ENCODE measurements at regions not wholly inside any gene's neighbourhood (a gene's known extent, or its start where the extent isn't known, plus 50 kb on each side); places are given as distances from the start of the nearest gene placed in this dataset.

DNA sequence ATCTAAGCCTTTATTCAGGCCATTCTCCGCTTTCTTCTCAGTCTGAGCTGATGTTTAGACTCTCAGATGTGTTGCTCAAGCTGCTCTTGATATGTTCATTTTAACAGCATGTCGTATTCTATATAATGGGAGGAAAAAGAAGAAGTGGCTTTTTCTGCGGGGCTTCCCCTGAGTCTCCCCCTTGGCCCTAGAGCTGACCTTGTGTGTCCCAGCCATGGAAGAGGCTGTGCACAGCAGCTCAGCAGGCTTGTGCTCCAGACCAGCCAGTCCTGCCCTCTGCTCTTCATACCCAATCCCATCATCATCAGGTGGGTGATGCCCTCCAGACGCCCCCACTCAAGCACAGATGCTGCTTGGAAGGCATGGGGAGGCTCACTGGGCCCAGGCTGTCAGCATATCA lies 155.1 kb upstream of the CELF4 start:
- DNase-seq (ENCODE audit: low read depth, low spot score), result no peak

DNA sequence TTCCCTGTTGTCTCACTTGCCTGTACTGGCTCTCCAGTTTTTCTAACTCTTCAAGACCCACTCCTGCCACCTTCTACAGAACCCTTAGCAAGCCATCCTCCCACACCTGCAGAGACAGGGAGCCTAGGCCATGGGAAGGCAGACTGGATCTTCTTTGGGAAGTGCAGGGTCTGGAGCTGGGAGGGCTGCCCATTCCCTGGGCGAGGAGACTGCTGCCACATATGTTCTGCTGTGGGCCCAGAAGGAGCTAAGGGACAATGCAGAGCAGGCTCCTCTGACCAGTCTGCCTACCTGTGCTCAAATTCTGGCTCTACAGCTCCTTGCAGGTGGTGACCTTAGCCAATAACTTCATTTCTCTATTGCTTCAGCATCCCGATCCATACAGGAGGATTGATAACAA lies 152.1 kb upstream of the CELF4 start:
- no peak for DNase-seq (ENCODE audit: low read depth, low spot score)

DNA sequence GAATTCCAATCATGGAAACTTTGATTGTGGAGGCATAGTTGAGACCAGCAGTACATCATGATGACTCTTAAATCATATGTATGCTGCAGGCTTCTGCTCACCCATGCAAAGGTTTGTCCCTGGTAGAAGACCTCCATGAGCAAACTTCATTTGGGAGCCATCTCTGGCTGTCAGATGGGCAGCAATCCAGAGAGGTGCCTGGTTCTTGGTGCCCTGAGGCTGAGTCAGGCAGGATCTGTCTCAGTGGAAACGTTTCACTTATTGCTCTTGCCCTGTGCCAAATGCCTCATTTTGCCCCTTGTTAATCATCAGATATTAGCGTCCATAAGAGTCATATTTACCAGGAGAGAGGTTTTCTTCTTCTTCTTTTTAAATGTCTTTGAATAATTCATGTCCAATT lies 151.5 kb upstream of the CELF4 start:
- no peak for DNase-seq (ENCODE audit: low read depth, low spot score)

DNA sequence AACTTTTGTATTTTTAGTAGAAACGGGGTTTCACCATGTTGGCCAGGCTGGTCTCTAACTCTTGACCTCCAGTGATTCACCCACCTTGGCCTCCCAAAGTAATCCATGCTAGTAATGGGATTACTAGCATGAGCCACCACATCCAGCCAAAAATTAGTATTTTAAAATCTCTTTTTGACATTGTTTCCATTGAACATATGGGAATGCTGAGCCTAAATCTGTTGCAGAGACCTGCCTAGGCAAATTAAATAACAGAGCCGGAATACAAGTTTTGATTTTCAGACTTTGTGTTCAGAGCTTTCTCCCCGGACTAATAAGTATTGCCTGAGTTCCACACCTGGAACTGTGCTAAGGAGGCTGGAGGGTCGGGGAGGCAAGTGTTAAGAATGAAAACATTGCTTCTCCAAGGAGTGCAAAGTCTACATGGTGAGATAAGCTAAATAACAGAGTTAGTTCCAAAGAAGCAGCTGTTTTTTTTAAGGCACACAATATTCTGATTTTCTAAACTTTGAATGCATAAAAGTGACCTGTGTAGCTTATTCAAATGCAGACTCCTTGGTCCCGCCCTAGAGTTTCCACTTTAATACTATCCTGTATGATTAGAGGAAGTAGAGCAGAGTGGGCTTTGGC lies 150.6 kb upstream of the CELF4 start:
- no peak for DNase-seq (ENCODE audit: low read depth, low spot score)

DNA sequence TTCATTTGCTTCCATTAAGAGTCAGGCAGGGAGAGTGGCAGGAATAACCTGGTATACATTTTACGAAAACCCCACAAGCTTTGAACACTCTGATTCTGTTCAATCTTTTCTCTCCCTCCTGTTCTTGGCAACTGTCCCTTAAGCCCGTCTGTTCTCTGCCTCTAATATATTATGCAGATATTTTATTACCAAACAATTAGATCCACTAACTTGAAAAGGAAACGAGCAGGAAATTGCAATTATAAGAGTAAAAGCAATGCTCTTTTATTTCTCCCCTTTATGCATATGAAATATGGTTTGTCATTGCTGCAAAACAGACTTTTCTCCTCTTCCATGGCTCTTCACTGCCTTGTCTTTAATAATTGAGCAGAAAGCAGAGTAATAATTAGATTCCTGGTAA lies 149.1 kb upstream of the CELF4 start:
- DNase-seq (ENCODE audit: low read depth, low spot score), result no peak

DNA sequence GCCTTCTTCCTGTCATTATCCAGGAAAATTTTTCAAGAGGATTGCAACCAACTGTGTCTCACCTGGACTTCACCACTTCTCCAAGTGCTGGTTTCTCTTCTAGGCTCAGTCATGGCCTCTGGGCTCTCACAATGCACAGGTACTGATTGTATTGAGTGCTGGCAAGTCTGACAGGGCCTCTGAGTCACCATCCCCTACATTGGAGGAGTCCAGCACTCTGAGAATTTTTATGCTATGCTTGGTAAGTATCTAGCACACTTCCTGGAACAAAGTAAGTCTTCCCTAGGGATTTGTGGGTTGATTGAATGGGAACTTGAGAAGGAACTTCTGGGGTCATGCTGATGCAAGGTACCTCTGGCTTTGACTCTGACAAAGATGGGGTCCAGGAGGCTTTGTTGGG lies 147.2 kb upstream of the CELF4 start:
- DNase-seq (ENCODE audit: low read depth, low spot score), result no peak

DNA sequence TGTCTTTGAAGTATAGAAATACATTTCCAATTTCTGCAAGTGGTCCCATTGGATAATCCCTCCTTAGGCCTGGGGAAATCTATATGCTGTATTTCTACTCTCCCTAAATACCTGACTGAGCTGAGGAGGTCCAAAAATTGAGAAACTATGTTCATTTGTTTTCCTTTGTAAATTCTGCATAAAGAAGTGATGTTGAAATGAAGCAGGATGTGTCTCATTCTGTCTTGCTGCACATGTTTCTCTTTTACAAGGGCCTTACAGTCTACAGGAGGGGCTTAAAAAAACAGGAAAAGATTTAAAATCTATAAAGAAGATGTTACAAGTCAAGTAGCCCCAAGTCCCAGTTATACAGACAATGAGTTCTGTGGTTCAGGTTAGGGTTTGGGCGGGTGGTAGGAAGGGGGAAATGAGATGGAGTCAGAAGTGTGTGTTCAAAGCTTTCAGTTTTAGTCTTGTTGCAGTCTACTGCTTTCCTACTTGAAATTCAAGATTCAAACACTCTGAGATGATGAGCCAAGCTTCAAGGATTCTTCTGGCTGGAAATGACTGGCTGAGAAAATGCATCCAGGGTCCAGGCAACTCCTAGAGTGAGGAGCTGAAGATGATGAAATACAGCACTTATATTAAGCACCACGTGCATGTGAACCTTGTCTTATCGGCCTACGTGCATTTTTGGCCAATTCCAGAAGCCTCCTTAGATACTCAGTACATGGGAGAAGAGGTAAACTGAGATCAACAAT lies 146.3 kb upstream of the CELF4 start:
- no peak for DNase-seq (ENCODE audit: low read depth, low spot score)

DNA sequence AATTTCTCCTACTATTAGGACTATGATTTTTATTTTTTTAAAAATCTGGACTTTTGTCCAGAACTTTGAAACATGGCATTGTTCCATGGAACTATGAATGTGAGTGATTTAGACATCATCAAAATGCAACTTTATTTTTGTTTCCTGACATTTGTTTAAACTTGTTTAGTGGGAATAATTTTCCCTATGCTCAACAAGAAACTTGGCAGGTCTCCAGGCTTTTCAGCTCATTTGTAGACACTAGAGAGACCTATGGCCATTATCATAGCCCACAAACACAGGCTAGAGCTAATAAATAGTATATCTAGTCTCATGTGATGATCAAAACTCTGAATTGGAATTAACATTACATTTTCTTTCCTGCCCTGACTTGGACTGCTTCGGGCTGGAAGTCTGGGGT lies 145.1 kb upstream of the CELF4 start:
- no peak for DNase-seq (ENCODE audit: low read depth, low spot score)

DNA sequence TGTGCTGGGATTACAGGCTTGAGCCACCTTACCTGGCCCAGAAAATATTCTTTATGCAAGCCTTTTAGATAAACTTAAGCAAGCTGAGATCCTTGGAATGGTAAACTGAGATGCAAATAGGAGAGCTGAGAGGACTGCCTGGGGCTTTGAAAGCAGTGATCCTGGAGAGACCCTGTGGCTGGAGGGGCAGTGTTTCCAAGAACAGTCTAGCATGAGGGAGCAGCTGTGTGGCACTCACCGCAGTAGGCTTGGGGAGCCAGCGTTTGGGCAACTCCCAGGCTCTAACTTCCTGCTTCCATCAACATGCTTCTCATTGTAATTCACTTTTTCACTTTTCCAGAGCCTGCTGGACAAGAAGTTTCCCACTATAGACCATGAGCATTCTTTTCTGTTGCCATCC lies 144.1 kb upstream of the CELF4 start:
- no peak for DNase-seq (ENCODE audit: low read depth, low spot score)

DNA sequence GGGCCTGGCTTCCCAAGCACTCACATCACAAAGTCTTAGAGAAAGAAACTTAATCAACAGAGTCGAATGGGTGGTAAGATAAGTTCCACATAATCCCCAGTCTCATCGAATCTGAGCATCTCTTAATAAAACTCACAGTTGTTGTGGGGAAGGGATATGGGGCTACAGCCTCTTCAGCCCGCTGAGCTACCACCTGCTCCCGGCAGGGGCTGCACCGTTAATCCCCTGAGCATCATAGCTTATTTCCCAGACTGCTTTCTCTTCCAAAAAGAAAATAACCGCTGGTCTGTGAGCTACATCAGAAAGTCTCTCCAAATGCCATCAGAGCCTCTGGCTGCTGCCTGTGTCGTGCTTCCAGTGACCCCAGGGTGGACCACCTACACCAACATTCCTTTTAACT lies 139.4 kb upstream of the CELF4 start:
- DNase-seq (ENCODE audit: low read depth, low spot score), result no peak

DNA sequence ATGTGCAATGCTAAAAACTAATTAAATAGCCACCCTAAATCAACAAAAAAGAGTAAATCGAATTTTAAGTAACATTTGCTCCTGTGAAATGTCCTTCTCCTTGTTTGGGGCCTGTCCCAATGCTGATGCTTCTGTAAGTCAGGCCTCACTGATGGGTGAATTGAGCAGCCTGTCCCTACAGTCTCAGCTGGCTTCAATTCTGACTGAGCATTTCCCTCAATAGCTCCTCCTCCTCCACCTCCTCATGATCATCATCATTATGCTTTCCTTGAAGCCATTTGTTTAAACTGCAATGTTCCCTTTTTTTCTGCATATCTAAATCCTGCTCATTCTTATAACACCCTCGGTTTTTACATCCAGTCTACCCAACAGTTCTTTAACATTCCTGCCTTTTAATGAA lies 137.2 kb upstream of the CELF4 start:
- no peak for DNase-seq (ENCODE audit: low read depth, low spot score)

DNA sequence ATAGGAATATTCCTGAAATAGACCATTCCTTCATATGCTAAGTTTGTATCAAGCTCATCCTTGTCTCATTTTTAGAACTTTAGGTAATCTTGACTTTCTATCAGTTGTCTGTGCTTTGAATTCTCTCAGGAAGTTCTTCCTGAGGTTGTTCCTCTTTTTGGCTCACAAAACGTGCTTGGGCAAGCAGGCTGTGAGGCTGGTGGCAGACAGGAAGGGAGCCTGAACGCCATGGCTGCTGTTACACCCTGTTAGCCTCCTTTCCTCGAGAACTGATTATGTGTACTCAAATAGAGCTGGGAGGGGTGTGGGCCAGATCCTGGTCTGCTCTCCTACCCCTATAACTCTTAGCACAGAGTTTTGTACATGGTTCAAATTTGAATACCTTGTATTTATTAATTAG lies 136.4 kb upstream of the CELF4 start:
- DNase-seq (ENCODE audit: low read depth, low spot score), result no peak

DNA sequence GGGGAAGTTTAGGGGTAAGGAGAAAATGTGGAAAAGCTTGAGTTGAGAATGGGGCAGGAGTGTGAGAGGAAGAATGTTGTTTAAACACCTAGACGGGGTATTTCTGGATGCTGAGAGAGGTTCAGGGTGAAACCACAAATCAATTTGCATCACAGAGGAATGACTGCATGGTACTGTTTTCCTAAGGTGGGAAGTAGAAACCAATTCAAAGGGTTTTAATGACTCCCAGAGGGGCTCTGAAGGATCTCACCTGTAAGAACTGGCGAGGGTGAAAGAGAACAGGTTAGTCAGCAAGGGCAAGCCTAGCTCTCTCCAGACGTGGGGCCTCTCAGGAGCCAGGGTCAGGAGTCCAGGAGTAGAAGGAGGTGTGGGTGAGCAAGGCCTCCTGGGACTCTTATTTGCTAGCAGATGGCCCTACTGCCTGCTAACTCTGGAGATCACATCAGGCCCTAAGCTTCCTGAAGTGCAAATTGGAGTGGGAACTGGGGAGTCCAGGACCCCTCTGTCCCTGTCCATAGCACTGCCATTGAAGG lies 133.0 kb upstream of the CELF4 start:
- no peak for DNase-seq (ENCODE audit: low read depth, low spot score)

DNA sequence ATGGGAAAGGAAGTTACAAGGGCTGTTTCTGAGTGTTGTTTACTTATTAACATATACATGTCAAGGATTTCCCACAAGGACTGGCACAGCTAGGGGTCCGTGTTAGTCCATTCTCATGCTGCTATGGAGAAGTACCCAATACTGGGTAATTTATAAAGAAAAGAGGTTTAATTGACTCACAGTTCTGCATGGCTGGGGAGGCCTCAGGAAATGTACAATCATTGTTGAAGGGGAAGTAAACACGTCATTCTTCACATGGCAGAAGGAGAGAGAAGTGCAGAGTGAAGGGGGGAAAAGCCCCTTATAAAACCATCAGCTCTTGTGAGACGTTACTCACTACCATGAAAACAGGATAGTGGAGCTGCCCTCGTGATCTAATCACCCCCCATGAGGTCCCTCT lies 128.9 kb upstream of the CELF4 start:
- DNase-seq (ENCODE audit: low read depth, low spot score), result no peak

DNA sequence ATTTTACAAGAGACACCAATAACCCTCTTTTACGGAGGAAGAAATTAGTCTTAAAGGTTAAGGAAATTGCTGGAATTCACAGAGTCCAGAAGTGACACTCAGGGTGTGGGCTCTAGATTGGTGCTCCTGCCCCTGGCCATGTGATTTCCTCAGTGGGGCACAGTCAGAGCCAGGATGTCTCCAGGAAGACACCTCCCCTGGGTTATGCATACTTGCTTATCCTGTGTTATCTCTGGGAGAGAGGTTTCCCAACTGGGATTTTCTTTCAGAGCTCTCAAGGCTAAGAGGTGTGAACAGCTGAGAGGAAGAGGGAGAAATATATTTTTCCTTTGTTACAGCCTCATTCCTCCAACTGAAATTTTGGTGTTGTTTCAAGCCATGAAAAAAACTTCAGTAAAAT lies 125.6 kb upstream of the CELF4 start:
- no peak for DNase-seq (ENCODE audit: low read depth, low spot score)

DNA sequence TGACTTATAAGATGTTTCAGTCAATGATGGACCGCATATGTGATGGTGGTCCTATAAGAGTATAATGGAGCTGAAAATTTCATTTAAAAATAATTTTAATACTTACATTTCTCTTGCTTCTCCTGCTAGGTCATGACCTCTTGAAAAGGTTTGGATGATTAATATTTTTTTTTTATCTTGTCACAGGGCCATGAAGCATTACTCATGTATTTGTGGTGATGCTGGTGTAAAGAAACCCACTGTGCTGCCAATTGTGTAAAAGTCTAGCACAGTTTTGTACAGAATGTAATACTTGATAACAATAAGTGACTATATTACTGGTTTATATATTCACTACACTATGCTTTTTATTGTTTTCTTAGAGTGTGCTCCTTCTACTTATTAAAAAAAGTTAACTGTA lies 124.2 kb upstream of the CELF4 start:
- DNase-seq (ENCODE audit: low read depth, low spot score), result no peak

DNA sequence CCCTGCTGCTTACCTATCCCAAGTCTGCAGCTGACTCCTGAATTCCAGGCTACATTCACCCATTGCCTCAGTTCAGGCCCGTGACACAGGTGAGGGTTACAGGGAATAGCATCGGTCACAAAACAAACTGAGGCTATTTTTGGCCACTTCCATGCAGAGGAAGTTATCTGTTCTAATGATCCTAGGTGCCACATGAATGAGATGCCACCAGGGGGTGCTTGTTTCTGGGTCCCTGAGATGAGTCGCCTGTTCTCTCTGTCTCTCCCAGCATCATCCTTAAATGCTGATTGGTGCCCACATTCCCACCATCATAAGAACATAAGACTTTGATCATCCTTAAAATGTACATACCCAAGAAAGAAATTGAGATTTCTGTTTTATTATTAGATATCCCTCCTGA lies 119.0 kb upstream of the CELF4 start:
- DNase-seq (ENCODE audit: low read depth, low spot score), result no peak

DNA sequence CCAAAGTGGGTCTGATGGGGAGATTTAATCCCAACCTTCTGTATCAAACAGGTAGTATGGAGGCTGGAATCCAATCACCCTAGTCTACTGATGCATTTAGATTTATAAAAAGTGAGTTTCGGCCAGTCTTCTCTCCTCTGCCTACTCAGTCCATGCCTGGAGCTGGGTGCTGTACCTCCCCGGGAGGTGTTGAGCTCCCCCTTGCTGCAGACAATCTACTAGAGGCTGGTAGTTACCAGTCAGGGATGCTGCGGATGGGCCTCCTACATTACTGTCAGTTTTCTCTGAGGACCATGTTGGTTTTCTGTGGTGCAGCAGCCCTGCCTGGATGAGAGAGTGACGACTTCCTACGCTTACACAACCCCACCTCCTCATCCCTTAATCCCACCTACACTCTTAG lies 118.6 kb upstream of the CELF4 start:
- DNase-seq (ENCODE audit: low read depth, low spot score), result no peak

DNA sequence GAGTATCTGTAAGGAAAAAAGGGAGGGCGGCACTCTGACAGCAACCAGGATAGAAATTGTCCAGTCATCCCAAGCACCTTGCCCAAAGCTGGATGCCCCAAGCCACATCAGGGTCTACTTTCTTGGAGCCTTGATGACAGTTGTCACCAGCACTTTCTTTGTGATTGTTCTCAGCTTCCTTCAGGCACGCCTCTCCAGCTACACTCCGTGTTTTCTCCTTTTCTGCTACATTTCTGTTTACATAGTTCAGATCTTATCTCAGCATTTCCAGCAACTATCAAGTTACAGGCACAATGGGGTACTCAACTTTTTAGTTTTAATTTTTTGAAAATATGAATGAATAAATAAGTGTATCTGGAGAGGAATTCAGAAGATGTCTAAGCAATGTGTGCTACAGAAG lies 115.3 kb upstream of the CELF4 start:
- DNase-seq (ENCODE audit: low read depth, low spot score), result no peak

DNA sequence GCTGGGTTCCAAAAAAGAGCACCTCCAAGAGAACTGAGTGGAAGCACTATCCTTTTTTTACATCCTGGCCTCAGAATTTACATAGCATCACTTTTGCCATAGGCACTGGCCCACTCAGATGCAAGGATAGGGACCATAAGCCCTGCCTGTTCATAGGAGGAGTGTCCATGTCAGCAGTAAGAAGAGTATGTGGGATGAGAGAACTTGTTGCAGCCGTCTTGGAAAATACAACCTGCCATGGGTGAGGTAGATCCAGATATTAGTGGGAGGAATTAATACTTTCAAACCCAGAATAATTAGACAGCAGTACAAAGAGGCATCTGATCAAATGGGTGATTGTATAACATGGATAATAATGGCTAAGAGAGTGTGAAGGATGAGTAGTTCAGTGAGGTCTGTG lies 110.7 kb upstream of the CELF4 start:
- no peak for DNase-seq (ENCODE audit: low read depth, low spot score)

DNA sequence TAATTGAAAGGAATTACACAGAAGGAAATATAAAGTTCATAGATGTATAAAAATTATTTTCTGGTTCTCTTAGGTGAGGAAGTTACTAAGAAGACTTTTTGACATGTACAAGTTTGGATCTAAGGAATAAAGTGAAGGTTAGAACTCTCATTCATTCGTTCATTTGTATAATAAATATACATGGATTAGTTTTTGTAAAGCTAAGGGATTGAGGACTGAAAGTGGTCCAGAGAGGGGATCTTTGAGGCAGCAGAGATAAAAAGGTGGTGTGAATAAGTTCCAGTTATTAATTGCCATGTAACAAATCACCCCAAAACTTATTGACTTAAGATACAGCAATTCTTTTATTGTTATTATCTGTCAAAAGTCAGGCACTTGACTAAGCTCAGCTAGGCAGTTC lies 110.1 kb upstream of the CELF4 start:
- DNase-seq (ENCODE audit: low read depth, low spot score), result no peak

DNA sequence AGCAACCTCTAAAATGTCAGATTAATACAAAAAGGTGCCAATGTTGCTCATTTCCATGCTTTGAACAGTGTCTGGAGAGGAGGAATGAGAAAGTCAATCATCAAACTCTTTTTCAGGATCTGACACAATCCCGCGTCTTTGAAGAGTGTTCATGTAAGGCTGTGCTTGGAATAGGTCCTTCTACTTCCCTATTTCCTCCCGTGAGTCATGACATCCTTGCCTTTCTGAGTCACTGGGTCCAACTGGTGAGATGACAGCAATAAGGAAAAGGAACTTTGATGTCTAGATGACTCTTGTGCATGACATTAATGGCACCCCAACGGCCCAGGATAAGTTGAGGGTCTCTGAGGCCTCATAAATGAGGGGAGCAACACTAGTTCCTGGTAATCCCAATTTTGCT lies 109.0 kb upstream of the CELF4 start:
- DNase-seq (ENCODE audit: low read depth, low spot score), result no peak

DNA sequence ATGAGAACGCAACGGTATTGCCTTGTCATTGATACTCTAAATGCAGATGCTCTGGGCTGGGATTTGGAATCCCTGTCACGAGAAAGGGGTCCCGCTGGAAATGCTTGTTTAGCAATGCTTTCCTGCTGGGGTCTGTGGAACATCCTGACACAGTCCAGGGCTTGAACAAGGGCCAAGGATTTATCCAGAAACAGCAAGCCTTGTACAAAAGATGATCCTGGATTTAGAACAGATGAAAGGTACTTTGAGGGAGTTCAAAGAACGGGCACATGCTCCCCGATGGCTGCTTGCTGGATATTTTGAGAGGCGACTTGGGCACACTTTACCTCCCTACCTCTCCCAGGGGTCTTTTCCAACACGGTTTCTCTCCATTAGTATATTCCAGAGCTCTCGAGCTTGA lies 108.1 kb upstream of the CELF4 start:
- DNase-seq (ENCODE audit: low read depth, low spot score), result no peak
